Muscle layer of colon (tissue), 2 donors: ENCODE measurements at regions not wholly inside any gene's neighbourhood (a gene's known extent, or its start where the extent isn't known, plus 50 kb on each side); places are given as distances from the start of the nearest gene placed in this dataset.
"Not testable (repeated sequence)": the region's sequence is repeated elsewhere in the genome, so short reads cannot be mapped to it uniquely, and the experiment has no call there.

ENCODE experiments used
- H3K27ac ChIP-seq: one replicate; pipeline ENCODE4 v1.7.0; 2013; ENCODE audit warnings: low read depth, mild to moderate bottlenecking, low read length, moderate library complexity
- H3K27me3 ChIP-seq, 2 donors: one replicate each; pipeline ENCODE4 v1.7.0; 2013; ENCODE audit warnings: low read length in 2 of 2, mild to moderate bottlenecking in 2 of 2; ENCODE audit not compliant: insufficient read depth in 2 of 2, control insufficient read depth in 1 of 2
- H3K36me3 ChIP-seq: one replicate; pipeline ENCODE4 v1.7.0; 2013; ENCODE audit warnings: mild to moderate bottlenecking, low read length; ENCODE audit not compliant: insufficient read depth
- H3K4me1 ChIP-seq: one replicate; pipeline ENCODE4 v1.7.0; 2013; ENCODE audit warnings: mild to moderate bottlenecking, low read length; ENCODE audit not compliant: insufficient read depth
- H3K4me3 ChIP-seq, 2 donors: one replicate each; pipeline ENCODE4 v1.7.0; 2013; ENCODE audit warnings: low read length in 2 of 2, low read depth in 1 of 2, mild to moderate bottlenecking in 1 of 2, moderate library complexity in 1 of 2
- H3K9ac ChIP-seq: one replicate; pipeline ENCODE4 v1.7.0; 2013; ENCODE audit warnings: low read length
- H3K9me3 ChIP-seq: one replicate; pipeline ENCODE4 v1.7.0; 2013; ENCODE audit warnings: mild to moderate bottlenecking, low read length
- donor health status: abdominal sarcoma.
- donor health status: Adenocarcinoma of cecum.

DNA sequence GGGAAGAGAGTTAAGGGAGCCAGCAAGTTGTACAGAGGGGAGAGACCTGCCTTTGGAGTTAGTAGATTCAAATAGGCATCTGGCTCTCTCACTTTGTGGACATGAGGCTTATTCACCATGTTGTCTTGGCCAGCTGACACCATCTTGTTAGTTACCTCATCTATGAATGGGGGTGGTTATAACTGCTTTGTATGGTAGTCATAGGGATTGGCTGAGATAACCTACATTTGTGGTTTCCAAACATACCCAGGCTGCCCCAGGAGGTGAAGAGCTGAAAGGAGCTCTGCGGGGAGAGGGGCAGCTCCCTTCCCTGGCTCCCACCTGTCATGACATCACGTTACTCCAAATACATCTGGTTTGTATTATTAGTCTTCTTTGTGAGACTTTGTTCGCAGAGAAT lies 393.3 kb upstream of the AUTS2 start:
- H3K9me3 ChIP-seq, result no peaks in the 10 kb centered on the region
- H3K27ac ChIP-seq, result no peak overlapping the region
- H3K27me3 ChIP-seq, result no peaks in the 10 kb centered on the region
- no peaks in the 10 kb centered on the region for H3K36me3 ChIP-seq
- no peak overlapping the region for H3K9ac ChIP-seq
- no peaks in the 10 kb centered on the region for H3K4me1 ChIP-seq
- H3K4me3 ChIP-seq, result no peak overlapping the region

DNA sequence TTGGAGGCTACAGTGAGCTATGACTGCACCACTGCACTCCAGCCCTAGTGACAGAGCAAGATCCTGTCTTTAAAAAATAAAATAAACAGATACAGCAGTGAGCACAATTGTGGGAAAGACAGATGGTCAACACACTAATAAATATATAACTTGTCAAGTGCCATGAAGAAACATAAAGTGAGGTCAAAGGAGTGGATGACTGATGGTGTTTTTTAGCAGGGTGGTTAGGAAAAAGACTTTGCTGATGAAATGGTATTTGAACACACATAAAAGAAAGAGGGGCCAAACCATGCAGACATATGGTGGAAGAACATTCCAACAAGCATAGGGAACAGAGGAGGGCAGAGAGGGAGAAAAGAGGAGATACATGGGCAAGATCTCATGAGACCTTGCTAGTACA lies 392.7 kb upstream of the AUTS2 start:
- no peaks in the 10 kb centered on the region for H3K4me1 ChIP-seq
- H3K27ac ChIP-seq, result no peak overlapping the region
- H3K36me3 ChIP-seq, result no peaks in the 10 kb centered on the region
- no peaks in the 10 kb centered on the region for H3K27me3 ChIP-seq
- no peak overlapping the region for H3K9ac ChIP-seq
- no peak overlapping the region for H3K4me3 ChIP-seq
- H3K9me3 ChIP-seq, result no peaks in the 10 kb centered on the region

DNA sequence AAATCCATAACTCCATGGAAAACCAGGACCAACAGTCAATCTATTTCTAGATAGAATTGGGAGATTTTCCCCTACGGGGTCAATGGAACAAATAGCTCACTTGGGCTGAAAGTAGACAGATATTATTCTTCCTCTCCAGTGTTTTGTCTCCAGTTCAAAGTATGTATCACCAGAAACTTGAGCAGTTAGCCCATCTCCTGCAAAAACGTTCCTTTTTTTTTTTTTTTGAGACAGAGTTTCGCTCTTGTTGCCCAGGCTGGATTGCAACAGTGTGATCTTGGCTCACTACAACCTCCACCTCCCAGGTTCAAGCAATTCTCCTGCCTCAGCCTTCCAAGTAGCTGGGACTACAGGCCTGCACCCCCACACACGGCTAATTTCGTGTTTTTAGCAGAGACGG lies 390.0 kb upstream of the AUTS2 start:
- Histone ChIP-seq H3K36me3 (no peaks in the 10 kb centered on the region), H3K9ac (no peak overlapping the region), H3K9me3 (no peaks in the 10 kb centered on the region), H3K4me3 (no peak overlapping the region), H3K27ac (no peak overlapping the region), H3K4me1 (no peaks in the 10 kb centered on the region), H3K27me3 (no peaks in the 10 kb centered on the region)

DNA sequence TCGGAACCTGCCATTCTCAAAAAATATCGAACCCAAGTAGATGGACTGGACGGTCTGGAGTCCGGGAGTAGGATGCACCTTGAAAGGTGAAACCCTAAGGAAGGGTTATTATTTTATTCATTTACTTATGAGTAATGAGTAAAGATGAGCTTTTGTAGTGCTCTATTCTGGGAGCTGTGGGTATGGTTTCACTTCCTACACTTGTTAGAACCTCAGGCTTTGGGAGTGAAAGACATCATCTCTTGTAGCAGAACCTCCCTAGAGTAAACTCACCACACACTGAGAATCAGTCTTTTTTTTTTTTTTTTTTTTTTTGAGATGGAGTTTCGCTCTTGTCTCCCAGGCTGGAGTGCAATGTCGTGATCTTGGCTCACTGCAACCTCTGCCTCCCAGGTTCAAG lies 389.4 kb upstream of the AUTS2 start:
- Histone ChIP-seq H3K27ac (no peak overlapping the region), H3K4me3 (no peak overlapping the region), H3K27me3 (no peaks in the 10 kb centered on the region), H3K4me1 (no peaks in the 10 kb centered on the region), H3K9ac (no peak overlapping the region), H3K9me3 (no peaks in the 10 kb centered on the region), H3K36me3 (no peaks in the 10 kb centered on the region)

DNA sequence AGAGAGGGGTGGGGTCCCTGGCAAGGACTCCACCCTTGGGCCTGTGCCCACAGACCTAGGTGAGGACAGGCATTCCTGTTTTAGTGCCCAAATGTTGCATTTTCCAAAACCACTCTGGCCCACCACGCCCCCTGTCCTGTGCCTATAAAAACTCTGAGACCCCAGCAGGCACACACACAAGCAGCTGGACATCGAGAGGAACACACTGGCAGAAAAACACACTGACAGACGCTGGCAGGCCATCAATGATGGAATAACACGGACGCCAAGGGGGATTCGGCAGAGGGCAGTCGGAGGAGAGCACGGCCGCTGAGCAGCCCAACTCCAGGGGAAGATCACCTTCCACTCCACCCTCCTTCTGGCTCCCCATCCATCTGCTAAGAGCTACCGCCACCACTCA lies 386.9 kb upstream of the AUTS2 start:
- H3K4me1 ChIP-seq, result no peaks in the 10 kb centered on the region
- H3K27ac ChIP-seq, result no peak overlapping the region
- H3K4me3 ChIP-seq, result no peak overlapping the region
- H3K36me3 ChIP-seq, result no peaks in the 10 kb centered on the region
- H3K9ac ChIP-seq, result no peak overlapping the region
- H3K27me3 ChIP-seq, result no peaks in the 10 kb centered on the region
- no peaks in the 10 kb centered on the region for H3K9me3 ChIP-seq

DNA sequence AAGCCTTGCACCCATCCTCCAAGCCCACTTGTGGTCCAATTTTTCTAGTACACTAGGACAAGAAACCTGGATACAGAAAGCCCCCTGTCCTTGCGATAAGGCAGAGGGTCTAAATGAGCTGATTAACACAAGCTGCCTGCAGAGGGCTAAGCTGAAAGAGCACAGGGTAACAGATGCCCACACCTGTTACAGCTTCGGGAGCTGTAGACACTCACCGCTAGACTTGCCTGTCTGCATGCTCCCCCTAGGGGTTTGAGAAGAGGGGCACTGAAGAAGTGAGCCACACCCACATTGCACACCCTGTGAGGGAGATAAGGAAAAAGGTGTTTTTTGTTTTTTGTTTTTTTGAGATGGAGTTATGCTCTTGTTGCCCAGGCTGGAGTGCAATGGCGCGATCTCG lies 386.5 kb upstream of the AUTS2 start:
- Histone ChIP-seq H3K27ac (no peak overlapping the region), H3K36me3 (no peaks in the 10 kb centered on the region), H3K4me1 (no peaks in the 10 kb centered on the region), H3K4me3 (no peak overlapping the region), H3K27me3 (no peaks in the 10 kb centered on the region), H3K9ac (no peak overlapping the region), H3K9me3 (no peaks in the 10 kb centered on the region)

DNA sequence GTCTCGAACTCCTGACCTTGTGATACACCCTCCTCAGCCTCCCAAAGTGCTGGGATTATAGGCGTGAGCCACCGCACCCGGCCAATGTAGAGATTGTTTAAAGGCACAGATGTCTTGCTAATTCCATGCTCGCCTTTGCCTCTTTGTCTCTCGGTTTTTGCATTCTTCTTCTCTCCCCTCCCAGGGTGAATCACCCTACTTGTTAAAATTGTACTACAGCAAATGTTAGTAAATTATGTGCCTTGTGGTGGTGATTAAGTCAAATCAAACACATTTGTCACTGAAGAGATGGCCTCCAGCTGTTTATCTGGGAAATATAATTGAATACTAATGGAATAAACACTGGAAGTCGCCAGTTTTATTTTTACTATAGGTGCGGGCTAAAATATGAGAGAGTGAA lies 384.4 kb upstream of the AUTS2 start:
- Histone ChIP-seq H3K9me3 (no peaks in the 10 kb centered on the region), H3K27me3 (no peaks in the 10 kb centered on the region), H3K27ac (no peak overlapping the region), H3K4me3 (no peak overlapping the region), H3K36me3 (no peaks in the 10 kb centered on the region), H3K9ac (no peak overlapping the region), H3K4me1 (no peaks in the 10 kb centered on the region)

DNA sequence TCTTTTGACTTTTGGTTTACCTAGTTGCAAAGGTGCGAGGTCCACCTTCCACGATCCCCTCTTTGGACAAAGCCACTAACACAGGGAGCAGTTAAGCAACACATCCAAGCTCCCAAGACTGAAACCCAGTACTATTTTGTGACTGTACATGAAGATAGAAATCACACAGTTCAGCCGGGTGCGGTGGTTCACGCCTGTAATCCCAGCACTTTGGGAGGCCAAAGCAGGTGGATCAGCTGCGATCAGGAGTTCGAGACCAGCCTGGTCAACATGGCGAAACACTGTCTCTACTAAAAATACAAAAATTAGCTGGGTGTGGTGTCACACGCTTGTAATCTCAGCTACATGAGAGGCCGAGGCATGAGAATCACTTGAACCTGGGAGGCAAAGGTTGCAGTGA lies 382.8 kb upstream of the AUTS2 start:
- not testable (repeated sequence) for H3K27me3 ChIP-seq, H3K36me3 ChIP-seq, H3K4me1 ChIP-seq, H3K27ac ChIP-seq, H3K4me3 ChIP-seq, H3K9me3 ChIP-seq, H3K9ac ChIP-seq

DNA sequence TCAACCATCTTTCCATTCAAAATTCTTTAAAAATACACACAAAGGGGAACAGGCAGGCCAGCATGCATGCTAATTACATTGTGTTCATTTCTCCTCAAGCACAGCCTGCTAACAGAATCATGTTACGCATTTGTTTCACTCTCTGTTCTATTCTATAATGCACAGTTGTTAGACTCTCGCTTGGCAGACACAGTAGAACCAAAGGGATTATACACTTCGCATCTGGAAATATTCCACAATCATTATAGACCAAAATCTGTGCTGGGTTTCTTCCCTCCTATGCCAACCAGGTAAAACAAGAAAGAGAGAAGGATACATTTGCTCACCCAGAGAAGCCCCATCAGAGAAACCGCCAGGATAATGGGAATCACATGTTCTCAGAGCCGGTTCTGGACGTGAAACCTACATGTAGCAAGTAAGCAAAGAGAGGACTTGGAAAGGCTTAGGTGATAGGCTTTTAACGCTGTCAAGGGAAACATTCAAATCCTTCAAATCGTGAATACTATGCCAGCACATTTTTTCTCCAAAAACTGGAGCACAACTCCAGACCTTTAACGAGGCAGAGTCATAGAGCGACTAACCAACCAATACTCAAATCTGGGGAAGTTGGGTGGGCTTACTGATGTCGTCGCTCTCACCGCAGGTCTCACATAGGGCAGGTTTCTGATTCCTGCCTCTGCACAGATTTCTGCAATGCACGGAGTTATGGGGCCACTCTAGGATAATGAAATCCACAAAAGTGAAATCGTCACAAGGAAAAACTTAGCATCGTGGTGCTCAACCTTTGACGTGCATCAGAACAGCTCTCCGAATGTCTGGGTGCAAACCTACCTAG lies 380.5 kb upstream of the AUTS2 start:
- no peak overlapping the region for H3K4me3 ChIP-seq
- no peaks in the 10 kb centered on the region for H3K27me3 ChIP-seq
- no peaks in the 10 kb centered on the region for H3K36me3 ChIP-seq
- H3K9ac ChIP-seq, result no peak overlapping the region
- H3K27ac ChIP-seq, result no peak overlapping the region
- H3K4me1 ChIP-seq, result no peaks in the 10 kb centered on the region
- H3K9me3 ChIP-seq, result no peaks in the 10 kb centered on the region

DNA sequence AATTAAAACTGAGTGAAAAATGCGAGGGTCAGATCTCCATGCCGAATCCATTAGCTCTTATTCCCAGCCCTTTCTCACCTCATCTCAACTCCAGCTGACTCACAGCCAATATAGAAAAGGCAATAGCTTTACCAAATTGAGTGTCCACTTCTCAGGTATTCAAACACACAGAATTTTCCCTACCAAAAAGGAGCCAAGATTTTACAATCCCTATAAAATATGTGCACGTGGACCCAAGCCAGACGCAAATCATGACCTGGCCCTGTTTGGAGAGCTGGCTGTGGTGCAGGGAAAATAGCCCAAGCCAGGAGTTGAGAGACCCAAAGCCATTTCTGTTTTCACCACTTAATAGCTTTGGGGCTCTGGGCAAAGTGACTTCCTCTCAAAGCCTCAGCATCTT lies 379.7 kb upstream of the AUTS2 start:
- H3K36me3 ChIP-seq, result no peaks in the 10 kb centered on the region
- no peak overlapping the region for H3K9ac ChIP-seq
- no peaks in the 10 kb centered on the region for H3K9me3 ChIP-seq
- H3K4me3 ChIP-seq, result no peak overlapping the region
- no peaks in the 10 kb centered on the region for H3K4me1 ChIP-seq
- no peaks in the 10 kb centered on the region for H3K27me3 ChIP-seq
- H3K27ac ChIP-seq, result no peak overlapping the region

DNA sequence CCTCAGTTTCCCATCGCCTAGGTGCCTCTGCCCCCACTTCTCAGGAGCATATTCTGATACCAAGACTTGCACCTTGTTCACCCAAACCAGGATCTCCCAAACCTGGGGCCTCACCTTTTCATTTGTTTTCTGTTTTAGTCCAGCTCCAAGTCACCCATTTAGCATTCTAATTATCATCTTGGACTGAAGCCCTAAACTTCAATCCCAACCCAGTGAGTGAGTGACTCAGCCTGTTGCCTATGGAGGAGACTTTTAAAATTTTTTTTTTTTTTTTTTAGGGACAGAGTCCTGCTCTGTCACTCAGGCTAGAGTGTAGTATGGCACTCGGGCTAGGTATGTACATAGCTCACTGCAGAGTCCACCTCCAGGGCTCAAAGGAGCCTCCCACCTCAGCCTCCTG lies 378.9 kb upstream of the AUTS2 start:
- no peak overlapping the region for H3K9ac ChIP-seq
- H3K27ac ChIP-seq, result no peak overlapping the region
- no peaks in the 10 kb centered on the region for H3K36me3 ChIP-seq
- no peaks in the 10 kb centered on the region for H3K27me3 ChIP-seq
- H3K4me3 ChIP-seq, result no peak overlapping the region
- H3K4me1 ChIP-seq, result no peaks in the 10 kb centered on the region
- H3K9me3 ChIP-seq, result no peaks in the 10 kb centered on the region

DNA sequence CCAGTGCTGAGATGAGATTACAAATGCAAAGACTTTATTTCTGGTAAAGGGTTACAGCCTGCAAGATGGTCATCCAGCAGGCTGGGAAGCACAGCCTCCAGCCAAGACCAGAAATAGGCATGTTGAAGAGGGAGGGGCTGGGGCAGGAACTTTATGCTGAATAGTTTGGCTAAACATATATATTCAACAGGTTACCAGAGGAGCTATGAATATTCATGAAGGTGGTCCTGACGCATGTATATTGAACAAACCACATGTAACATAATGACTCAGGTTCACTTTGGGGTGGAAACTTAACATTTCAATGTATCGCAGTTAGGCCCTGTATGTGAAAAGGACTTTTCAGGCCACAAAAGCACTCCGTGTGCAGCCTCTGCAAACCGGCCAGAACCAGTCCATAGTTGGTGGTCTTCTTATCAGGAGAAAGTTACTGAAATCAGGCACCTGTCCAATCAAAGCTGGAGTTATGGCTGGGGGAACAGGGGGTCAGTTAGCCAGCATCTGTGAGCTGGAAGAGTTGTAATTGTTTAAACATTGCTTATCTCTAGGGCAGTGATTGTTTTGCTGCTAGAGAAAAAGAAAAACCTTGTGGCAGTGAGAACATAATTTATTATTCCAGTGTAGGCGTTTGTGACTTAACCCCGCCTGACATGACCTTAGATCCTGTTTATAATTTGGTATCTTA lies 372.9 kb upstream of the AUTS2 start:
- no peaks in the 10 kb centered on the region for H3K36me3 ChIP-seq
- no peak overlapping the region for H3K9ac ChIP-seq
- no peak overlapping the region for H3K4me3 ChIP-seq
- H3K27ac ChIP-seq, result no peak overlapping the region
- no peaks in the 10 kb centered on the region for H3K9me3 ChIP-seq
- no peaks in the 10 kb centered on the region for H3K27me3 ChIP-seq
- no peaks in the 10 kb centered on the region for H3K4me1 ChIP-seq
